HG02852 (cell line): ENCODE measurements at regions not wholly inside any gene's neighbourhood (a gene's known extent, or its start where the extent isn't known, plus 50 kb on each side); places are given as distances from the start of the nearest gene placed in this dataset.

Experiments
- ATAC-seq: cut with Tn5 transposase; IDR thresholded peaks from one replicate; pipeline ENCODE4 v1.9.1; 2021; ENCODE audit warnings: mild to moderate bottlenecking, moderate library complexity; ENCODE audit not compliant: unreplicated experiment

- ATAC-seq: no peak
These were observed 816.4 kb upstream of the AGA start for GRCh38 chr4:178258603-178259002.

- no peak for ATAC-seq
These were observed 817.3 kb upstream of the AGA start for GRCh38 chr4:178259566-178259965.

GRCh38 chr4:178264001-178264400 lies 821.8 kb upstream of the AGA start:
- ATAC-seq: no peak

- no peak for ATAC-seq
These were observed 829.1 kb upstream of the AGA start for GRCh38 chr4:178271386-178271785.

DNA sequence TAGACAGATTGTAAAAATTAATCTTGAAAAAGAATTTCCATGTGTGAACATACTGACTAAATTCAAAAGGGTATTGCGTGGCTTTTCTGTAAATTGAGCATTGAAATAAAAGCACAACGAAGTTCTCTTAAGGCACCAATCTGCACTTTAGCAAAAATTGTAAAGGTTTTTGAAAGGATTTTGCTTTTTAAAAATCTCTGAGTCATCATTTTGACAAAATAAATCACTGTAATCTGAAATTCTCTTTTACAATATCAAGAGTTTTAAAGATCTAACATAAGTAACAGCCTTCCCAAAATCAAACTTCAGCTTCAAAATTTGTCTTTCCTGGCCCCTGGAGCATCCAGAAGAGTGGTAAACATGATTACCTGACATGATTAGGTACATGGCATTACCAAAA lies 830.9 kb upstream of the AGA start:
- no peak for ATAC-seq

GRCh38 chr4:178275671-178276360 lies 833.6 kb upstream of the AGA start:
- no peak for ATAC-seq

GRCh38 chr4:178280362-178280761 lies 838.1 kb upstream of the AGA start:
- no peak for ATAC-seq

DNA sequence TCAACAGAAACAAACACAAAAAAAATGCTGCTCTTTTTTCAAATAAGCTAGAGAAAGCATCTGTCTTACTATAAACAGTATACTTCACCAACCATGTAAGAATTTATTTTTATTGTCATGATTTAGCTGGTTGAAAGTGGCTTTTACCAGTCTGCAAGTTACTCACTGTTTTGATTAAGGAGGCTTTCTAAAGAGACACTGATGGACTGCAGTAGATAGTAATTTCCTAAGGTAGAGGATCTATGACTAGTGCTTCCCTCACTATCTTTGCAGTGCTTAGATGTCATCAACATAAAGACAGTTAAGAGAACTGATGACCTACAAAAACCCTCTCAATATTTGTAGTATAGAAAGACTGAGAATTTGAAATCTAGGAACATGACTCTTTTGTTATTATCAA lies 846.2 kb upstream of the AGA start:
- ATAC-seq: no peak

DNA sequence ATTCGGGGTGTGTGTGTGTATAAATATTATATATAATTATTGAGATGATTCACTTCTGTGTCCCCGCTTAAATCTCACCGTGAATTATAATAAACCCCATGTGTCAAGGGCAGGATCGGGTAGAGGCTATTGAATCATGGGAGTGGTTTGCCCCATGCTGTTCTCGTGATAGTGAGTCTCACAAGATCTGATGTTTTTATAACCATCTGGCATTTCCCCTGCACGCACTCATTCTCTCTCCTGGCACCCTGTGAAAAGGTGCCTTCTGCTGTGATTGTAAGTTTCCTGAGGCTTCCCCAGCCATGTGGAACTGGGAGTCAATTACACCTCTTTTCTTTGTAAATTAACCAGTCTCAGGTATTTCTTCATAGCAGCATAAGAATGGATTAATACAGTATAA lies 851.4 kb upstream of the AGA start:
- ATAC-seq: no peak

DNA sequence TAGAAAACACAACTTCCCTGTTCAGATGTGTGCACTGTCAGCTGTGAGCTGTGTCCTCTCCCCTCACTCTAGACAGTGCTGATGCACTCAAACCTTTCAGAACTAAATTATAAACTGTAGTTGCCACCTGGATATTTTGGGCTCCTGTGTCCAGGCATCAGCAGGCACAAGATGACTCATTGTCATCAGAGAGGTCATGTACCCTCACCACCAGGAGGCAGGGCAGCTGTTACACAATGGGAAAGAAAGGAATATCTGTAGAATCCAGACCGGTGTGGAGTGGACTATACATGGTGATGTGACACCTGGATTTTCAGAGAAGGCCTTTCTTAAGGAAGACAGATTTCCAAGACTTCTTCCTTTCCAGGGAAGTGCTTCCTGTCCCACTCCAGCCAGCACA lies 854.4 kb upstream of the AGA start:
- no peak for ATAC-seq

GRCh38 chr4:178306565-178306964 lies 864.3 kb upstream of the AGA start:
- no peak for ATAC-seq

- no peak for ATAC-seq
These were observed 867.7 kb upstream of the AGA start for GRCh38 chr4:178309890-178310289.

- ATAC-seq: no peak
These were observed 869.8 kb upstream of the AGA start for GRCh38 chr4:178311997-178312396.

GRCh38 chr4:178314287-178314686 lies 872.0 kb upstream of the AGA start:
- ATAC-seq: peak; percentile 45

GRCh38 chr4:178316211-178316610 lies 874.0 kb upstream of the AGA start:
- ATAC-seq: no peak

- no peak for ATAC-seq
These were observed 877.8 kb upstream of the AGA start for GRCh38 chr4:178320003-178320402.

GRCh38 chr4:178322524-178323183 lies 880.4 kb upstream of the AGA start:
- ATAC-seq: no peak

- no peak for ATAC-seq
These were observed 887.1 kb upstream of the AGA start for GRCh38 chr4:178329226-178329872.

DNA sequence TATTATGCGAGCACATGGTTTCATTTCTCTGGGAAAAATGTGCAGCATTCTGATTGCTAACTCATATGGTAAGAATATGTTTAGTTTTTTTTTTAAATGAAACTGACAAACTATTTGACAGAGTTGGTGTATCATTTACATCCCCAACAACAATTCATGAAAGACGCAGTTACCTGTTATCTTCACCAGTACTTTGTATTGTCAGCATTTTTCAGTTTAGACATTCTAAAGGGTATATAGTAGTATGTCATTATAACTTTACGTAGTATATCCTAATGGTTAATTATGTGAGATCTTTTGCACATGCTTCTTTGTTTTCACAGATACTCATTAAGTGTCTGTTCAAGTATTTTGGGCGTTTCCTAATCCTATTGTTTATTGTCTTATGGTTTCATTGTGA lies 891.1 kb upstream of the AGA start:
- ATAC-seq: no peak

DNA sequence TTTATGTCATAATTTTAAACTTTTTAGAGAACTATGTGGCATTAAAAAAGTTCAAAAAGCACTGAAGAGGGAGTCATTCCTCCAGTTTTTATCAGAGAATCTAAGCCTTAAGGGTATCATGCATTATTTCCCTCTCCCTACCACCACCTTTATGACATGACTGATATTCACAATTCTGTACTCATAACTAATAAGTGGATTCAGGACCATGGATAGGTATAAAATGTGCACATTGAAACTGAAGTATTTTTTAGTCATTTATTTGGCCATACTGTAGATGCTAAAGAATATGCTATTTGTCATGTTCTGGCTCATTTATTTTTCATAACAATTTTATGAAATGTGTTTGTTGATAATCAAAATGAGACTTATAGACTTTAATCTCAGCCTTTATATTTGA lies 897.5 kb upstream of the AGA start:
- no peak for ATAC-seq

DNA sequence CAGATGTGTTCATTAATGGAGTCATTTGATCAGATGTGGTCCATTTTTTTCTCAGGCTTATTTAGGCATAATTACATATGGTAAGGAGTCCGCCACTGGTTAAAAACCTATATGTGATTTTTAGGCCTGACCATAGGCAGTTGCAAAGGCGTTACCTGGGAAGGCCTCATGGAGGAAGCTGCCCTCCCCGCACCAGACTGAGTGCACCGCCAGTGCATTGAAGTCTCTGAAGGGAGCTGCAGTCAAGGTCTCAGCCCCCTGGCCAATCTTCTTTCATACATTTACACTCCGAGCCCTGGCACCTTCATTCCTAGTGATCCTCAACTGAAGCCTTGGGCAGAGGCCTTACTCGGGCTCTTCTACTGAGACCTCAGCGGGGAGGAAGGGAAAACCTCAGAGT lies 898.2 kb upstream of the AGA start:
- ATAC-seq: no peak

DNA sequence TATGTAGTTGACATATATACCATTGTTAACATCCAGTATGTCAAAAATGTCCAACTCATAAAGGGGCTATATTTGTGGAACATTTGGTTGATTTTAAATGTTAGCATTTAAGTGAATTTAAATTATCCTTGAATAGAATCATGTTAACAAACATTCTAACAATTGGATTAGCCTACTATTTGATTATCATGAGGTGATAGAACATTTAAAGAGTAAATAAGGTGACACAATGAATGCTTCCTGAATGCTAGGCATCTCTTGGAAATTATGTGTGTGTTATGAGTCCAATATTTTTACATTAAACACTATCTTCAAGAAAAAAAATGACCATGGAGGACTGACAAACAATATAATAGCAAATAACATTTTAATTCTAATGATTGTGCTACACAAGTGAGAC lies 901.9 kb upstream of the AGA start:
- ATAC-seq: no peak
